Gastroesophageal sphincter (tissue), 3 donors: ENCODE measurements at regions not wholly inside any gene's neighbourhood (a gene's known extent, or its start where the extent isn't known, plus 50 kb on each side); places are given as distances from the start of the nearest gene placed in this dataset.

Source experiments
- POLR2A ChIP-seq, 2 donors: fragments of 450-650 bp; IDR thresholded peaks; one replicate each; pipeline ENCODE4 v1.6.1; 2017; ENCODE audit warnings: antibody characterized with exemption in 2 of 2, mild to moderate bottlenecking in 2 of 2, moderate library complexity in 1 of 2
- TF ChIP-seq, protein P1 (sequence below), 4 experiments: fragments of 200-600 bp in 2 of 4; fragments of 450-650 bp in 2 of 4; sonication (generic) in 1 of 4; IDR thresholded peaks; one replicate each; pipeline ENCODE4 v1.5.1; 2017 to 2019; ENCODE audit warnings: antibody characterized with exemption in 4 of 4, mild to moderate bottlenecking in 2 of 4, moderate library complexity in 2 of 4

DNA sequence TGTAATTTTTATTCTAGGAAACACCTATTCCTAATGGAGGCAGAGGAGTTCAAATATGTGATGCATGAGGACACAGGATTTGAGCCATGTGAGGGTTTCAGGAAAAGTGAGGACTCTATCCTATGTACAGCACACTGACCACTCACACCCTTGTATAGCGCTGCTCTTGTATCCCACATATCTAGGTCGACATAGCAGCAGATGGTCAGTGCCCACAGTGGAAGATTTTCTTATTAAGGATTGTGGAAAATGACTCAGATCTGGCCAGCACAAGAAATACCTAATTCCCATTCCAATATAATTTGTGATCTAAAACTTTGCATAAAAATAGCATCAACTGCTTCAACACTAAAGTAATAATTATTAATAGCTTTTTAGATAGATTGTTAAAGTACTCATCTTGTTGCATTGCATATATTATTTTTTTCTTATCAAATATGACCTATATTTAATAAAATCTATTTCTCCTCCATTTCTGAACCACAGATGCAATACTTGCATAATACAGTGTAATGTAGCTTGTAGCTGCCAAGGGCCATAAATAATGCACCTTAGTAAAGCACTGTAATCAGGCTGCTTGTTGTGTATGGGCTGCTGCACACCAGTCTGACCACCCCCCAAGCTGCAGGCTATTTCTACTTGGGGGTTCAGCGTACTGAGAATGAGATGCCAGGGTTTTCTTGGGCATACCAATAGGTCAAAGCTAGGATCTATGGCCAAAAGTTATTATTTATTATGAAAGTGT, 442.2 kb upstream of the CWC22 start:
- TF ChIP-seq, protein P1, sequence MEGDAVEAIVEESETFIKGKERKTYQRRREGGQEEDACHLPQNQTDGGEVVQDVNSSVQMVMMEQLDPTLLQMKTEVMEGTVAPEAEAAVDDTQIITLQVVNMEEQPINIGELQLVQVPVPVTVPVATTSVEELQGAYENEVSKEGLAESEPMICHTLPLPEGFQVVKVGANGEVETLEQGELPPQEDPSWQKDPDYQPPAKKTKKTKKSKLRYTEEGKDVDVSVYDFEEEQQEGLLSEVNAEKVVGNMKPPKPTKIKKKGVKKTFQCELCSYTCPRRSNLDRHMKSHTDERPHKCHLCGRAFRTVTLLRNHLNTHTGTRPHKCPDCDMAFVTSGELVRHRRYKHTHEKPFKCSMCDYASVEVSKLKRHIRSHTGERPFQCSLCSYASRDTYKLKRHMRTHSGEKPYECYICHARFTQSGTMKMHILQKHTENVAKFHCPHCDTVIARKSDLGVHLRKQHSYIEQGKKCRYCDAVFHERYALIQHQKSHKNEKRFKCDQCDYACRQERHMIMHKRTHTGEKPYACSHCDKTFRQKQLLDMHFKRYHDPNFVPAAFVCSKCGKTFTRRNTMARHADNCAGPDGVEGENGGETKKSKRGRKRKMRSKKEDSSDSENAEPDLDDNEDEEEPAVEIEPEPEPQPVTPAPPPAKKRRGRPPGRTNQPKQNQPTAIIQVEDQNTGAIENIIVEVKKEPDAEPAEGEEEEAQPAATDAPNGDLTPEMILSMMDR (IDR thresholded peaks at IDR 0.05) = no peak
- TF ChIP-seq POLR2A (IDR thresholded peaks at IDR 0.05) = no peak
